GM18520 (cell line): ENCODE measurements at regions not wholly inside any gene's neighbourhood (a gene's known extent, or its start where the extent isn't known, plus 50 kb on each side); places are given as distances from the start of the nearest gene placed in this dataset.

Experiments
- ATAC-seq: cut with Tn5 transposase; IDR thresholded peaks from one replicate; pipeline ENCODE4 v1.9.1; 2021; ENCODE audit not compliant: unreplicated experiment

DNA sequence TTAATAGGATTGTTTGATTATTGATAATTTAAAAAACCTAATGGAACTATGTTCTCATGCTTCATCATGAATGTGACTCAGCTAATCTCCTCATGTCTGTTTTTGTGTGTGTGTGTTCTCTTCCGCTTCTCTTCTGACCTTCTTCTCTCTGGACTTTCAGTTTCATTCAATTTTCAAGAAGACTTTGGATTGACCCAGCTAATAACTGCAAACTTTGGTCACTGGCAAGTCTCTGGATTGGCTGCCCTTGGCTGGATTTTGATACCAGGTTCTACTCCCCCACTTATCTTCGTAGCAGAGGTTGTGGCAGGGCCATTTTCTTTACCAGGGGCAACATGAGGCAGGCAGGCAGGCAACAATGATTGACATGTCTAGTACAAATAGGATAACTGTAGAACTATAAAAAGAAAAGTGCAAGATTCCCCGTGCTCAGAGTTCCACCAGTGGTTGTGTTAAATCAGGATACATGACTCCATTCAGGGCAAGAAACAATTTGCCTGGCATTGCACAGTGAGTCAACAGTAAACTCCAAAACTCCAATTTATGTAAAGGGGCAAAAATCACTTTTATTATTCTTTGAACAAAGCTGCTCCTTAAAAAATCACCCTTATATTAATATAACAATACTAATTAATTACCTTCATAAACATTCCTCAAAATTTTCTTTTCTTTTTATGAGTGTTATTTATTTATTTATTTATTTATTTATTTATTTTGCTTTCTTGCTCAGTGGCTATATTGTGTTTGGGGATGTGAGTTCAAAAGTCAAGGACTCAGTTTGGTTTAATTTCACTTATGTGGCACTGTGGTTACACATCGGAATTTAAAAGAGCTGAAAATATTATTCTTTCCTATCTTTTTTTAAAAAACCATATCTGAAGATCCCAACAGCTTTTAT, 167.6 kb downstream of the RND3 start:
- ATAC-seq, result no peak

DNA sequence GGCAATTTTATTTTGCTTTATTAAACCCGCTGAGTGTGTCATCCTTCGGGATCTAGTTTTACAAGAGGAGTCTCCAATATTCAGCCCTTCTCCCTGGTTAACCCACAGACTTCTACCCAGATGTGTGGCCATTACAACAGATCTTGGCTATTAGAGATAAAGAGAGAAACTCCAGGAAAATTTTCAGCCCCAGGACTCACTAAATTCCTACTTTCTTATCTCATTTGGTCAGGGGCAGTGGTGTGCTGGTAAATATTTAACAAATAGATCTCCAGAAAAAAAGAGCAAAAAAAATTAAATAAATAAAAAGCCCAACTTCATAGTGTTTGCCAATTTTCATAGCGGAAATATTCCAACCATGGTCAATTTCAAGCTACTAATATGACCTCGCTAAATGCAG, 168.4 kb downstream of the RND3 start:
- ATAC-seq, result no peak

- ATAC-seq, result no peak
These were observed 175.2 kb downstream of the RND3 start for GRCh38 chr2:150312271-150312670.

DNA sequence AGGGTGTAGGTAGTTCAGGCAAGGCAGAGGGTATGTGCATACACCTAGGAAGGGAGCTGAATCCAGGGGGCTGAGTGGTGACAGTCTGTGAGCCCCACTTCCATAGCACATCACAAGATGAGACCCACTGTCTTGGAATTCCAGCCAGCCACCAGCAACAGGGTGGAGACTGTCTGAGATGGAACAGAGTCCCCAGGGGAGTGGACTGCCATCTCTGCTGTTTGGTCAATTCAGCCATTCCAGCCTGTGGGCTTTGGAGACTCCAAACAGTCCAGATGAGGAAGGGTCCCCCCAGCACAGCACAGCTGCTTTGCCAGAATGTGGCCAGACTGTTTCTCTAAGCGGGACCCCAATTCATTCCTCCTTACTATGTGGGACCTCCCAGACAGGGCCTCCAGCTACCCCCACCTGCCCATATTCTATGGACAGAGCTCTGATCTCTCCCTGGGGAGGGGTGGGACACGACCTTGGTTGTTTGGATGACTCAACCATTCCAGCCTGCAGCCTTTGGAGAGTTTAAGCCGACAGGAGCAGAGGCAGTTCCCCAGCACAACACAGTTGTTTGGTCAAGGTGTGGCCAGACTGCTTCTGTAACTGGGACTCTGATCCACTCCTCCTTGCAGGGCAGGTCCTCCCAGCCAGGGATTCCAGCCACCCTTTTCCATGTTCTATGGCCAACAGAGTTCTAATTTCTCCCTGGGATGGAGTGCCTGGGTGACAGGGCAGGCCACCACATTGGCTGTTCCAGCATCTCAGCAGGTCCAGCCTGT, 178.0 kb downstream of the RND3 start:
- no peak for ATAC-seq

GRCh38 chr2:150307258-150307657, 180.2 kb downstream of the RND3 start:
- no peak for ATAC-seq

DNA sequence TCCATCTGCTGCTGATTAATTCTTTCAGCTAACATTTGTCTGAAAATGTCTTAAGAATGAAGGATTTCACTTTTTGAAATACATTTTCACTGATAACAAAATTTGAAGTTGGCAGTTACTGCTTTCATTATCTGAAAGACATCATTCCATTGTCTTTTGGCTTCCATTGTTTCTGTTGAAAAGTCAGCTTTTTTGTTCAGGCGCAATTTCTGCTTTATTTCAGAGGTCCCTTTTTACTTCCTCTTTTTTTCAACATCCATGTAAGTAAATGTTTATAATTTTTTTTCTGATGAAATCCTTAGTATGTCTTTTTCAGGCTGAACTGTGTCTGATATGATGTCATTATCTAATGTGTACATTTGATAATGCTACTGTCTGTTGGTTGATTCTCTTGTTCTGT, 184.2 kb downstream of the RND3 start:
- no peak for ATAC-seq

- no peak for ATAC-seq
These were observed 188.7 kb downstream of the RND3 start for GRCh38 chr2:150298571-150299305.

DNA sequence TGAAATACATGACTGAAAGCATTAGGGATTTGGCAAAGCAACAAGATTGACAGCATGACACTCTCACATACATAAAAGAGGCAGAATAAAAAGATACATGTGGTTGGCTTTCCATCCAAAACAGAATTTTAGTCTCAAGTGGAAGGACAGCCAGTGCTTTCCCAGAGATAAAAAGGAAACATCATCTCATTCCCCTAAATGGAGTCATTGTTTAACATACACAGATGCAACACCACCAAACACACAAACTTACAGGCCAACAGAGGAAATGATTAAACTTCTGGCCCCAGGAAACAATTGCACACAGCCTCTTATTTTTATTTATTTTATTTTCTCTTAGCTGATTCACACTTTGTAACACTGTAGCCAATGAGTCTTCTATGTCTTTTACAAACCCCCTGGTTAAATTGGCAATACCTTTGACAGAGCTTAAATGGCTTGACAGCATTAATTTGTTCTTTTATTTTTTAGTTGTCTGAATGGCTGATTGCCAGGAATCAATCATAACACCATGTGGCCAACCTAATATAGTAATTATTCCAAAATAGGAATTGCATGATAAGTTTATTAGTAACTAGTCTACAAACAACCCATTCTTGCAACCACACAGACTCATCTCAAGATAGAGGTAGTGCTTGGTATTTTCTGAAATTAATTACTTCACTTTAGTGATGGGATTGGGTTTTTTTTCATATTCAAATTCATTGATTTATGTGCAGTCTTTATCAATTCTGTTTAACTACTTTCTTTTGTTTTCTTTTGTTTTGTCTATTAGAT, 190.5 kb downstream of the RND3 start:
- ATAC-seq, result no peak

GRCh38 chr2:150295544-150295943, 191.9 kb downstream of the RND3 start:
- no peak for ATAC-seq

DNA sequence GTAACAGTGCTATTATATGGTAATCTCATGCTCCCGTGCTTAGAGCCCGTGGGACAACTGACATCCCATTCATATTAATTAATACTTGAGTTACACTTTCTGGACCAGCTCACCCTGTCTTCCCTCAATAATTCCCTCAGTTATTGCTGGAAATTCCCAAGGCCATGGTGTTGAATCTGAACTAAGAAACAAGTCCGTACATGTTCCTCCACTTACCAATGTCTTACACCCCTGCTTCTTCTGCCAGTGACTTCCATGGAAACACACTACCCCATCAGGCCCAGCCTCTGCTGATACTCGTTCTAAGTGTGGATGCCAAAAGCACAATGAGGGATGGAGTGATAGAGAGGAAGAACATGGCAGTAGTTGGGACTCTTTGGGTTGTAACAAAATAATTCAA, 193.7 kb downstream of the RND3 start:
- ATAC-seq, result no peak

DNA sequence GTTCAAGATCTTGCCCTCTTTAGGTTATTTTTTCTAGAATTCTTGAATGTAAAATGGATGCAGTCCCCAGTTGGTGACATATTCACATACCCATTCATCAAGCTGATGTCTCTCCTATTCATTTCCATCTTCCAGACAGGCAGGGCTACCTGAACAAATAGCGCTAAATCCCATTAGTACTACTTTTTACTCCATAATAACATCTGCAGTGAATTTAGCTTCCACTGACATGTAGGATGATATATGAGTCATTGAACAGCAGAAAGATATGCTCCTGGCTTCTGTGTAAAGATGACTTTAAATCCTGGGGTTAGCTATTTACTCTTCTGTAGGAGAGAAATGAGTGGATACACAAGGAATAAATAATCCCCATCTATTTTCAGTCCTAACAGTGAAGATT, 194.7 kb downstream of the RND3 start:
- ATAC-seq, result no peak

DNA sequence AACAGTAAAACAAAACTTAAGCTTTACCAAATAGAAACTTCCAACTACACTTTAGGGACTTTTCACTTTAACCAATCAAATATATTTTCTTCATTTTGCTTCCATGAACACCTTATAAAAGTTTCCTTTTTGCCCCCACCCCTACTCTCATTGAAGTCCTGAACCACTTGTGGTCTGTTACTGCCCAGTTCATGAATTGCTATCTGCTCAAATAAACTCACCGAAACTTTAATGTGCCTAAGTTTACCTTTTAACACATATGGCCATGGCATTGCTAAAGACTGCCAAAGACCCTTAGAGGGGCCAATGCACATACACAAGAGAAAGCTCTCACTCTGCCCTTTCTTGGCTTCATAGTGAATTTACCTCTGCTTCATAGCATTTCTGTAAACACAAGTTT, 195.3 kb downstream of the RND3 start:
- ATAC-seq, result no peak

- no peak for ATAC-seq
These were observed 200.6 kb downstream of the RND3 start for GRCh38 chr2:150286730-150287362.

DNA sequence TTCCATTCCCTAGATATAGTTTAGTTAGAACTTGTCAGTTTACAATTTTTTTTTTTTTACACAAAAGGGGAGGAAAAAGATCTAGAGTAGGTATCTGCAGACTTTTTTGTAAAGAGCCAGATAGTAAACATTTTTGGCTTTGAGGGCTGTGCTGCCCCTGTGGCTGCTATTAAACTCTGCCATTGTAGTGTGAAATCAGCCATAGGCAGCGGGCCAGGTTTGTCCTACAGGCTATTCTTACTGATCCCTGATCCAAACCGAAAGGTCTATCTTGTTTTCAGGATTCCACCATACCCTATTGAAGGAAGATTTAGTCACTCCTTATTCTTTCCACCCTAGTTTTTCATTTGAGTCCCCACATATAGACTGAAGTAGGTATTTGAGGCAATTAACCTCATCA, 203.4 kb downstream of the RND3 start:
- no peak for ATAC-seq

GRCh38 chr2:150282771-150283371, 204.6 kb downstream of the RND3 start:
- no peak for ATAC-seq

GRCh38 chr2:150282357-150282756, 205.1 kb downstream of the RND3 start:
- ATAC-seq, result no peak

DNA sequence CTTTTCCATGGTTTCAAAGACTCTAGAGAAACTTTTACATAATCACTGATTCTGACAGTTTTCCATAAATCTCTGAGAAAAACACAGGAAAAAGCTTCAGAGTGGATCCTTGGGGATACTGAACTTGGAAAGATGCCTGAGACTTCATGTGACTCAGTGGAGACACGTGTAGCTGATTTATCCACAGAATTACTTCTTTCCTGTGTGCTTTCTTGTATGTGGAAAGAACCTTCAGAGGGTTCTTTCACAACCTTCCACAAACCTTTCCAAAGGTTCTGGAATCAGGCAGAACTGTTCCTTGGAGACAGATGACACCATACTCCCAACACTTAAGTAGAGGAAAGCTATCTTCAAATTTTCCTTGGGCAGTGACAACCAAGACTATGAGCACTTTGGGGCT, 207.2 kb downstream of the RND3 start:
- no peak for ATAC-seq

DNA sequence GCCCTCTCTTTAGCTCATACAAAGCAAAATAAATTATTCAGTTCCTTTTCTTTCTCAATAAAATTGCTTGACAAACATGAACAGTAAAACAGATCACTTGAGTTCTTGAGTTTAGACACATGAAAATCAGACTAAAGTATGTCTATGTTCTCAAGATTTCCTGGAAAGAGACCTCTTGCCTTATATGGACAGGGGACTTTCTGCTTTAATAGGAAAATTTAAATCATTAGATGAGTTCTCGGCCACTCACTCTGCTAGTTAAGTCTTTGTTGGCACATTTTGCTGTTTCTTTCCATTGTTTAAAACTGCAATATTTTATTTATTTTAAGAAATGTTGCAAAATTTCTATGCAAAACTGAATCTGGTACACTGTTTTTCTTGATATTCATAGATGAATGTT, 207.8 kb downstream of the RND3 start:
- no peak for ATAC-seq

DNA sequence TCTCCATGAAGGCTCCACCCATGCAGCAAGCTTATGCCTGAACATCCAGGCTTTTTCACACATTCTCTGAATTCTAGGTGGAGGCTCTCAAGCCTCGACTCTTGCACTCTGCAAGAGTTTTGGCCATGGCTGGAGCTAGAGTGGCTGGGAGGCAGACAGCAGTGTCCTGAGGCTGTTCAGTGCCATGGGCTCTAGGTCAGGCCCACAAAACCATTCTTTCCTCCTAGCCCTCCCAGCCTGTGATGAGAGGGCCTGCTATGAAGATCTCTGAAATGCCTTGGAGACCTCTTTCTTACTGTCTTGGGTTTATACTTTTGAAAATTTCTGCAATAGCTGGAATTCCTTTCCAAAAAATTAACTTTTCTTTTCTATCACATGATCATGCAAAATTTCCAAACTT, 210.7 kb downstream of the RND3 start:
- ATAC-seq, result no peak

GRCh38 chr2:150274108-150274507, 213.4 kb downstream of the RND3 start:
- no peak for ATAC-seq
